ENCODE measurements at regions not wholly inside any gene's neighbourhood (a gene's known extent, or its start where the extent isn't known, plus 50 kb on each side); places are given as distances from the start of the nearest gene placed in this dataset.
"Not testable (repeated sequence)": the region's sequence is repeated elsewhere in the genome, so short reads cannot be mapped to it uniquely, and the experiment has no call there.

GRCh38 chr6:141780296-141780695 is 352.4 kb upstream of the GJE1 start:
- DNase-seq (ENCODE audit: low read depth) = no peak

- DNase-seq (ENCODE audit: low read depth) = no peak
Observed at GRCh38 chr6:141764388-141764787, 368.3 kb upstream of the GJE1 start.

GRCh38 chr6:141758430-141758829 is 374.3 kb upstream of the GJE1 start:
- DNase-seq (ENCODE audit: low read depth) = no peak

GRCh38 chr6:141753180-141753579 is 379.5 kb upstream of the GJE1 start:
- DNase-seq (ENCODE audit: low read depth) = no peak

GRCh38 chr6:141752677-141753076 is 380.0 kb upstream of the GJE1 start:
- no peak for DNase-seq (ENCODE audit: low read depth)

- DNase-seq (ENCODE audit: low read depth) = not testable (repeated sequence)
Observed at GRCh38 chr6:141746324-141746723, 386.4 kb upstream of the GJE1 start.

- DNase-seq (ENCODE audit: low read depth) = no peak
Observed at GRCh38 chr6:141744971-141745370, 387.8 kb upstream of the GJE1 start.

- no peak for DNase-seq (ENCODE audit: low read depth)
Observed at GRCh38 chr6:141744194-141744925, 388.4 kb upstream of the GJE1 start.

- no peak for DNase-seq (ENCODE audit: low read depth)
Observed at GRCh38 chr6:141736104-141736503, 396.6 kb upstream of the GJE1 start.

- no peak for DNase-seq (ENCODE audit: low read depth)
Observed at GRCh38 chr6:141735126-141735525, 397.6 kb upstream of the GJE1 start.

GRCh38 chr6:141734071-141734840 is 398.5 kb upstream of the GJE1 start:
- DNase-seq (ENCODE audit: low read depth) = no peak

GRCh38 chr6:141729146-141729545 is 403.6 kb upstream of the GJE1 start:
- peak; percentile 4 for DNase-seq (ENCODE audit: low read depth)

GRCh38 chr6:141728330-141728729 is 404.4 kb upstream of the GJE1 start:
- DNase-seq (ENCODE audit: low read depth) = peak; percentile 11

- DNase-seq (ENCODE audit: low read depth) = no peak
Observed at GRCh38 chr6:141726248-141726647, 406.5 kb upstream of the GJE1 start.

- DNase-seq (ENCODE audit: low read depth) = no peak
Observed at GRCh38 chr6:141724731-141725130, 408.0 kb upstream of the GJE1 start.

- no peak for DNase-seq (ENCODE audit: low read depth)
Observed at GRCh38 chr6:141719476-141719875, 413.2 kb upstream of the GJE1 start.

GRCh38 chr6:141705431-141705830 is 427.3 kb upstream of the GJE1 start:
- no peak for DNase-seq (ENCODE audit: low read depth)

- no peak for DNase-seq (ENCODE audit: low read depth)
Observed at GRCh38 chr6:141704151-141704550, 428.6 kb upstream of the GJE1 start.

GRCh38 chr6:141701732-141702131 is 431.0 kb upstream of the GJE1 start:
- no peak for DNase-seq (ENCODE audit: low read depth)

GRCh38 chr6:141700819-141701218 is 431.9 kb upstream of the GJE1 start:
- peak; percentile 22 for DNase-seq (ENCODE audit: low read depth)

GRCh38 chr6:141688916-141689315 is 443.8 kb upstream of the GJE1 start:
- DNase-seq (ENCODE audit: low read depth) = no peak

GRCh38 chr6:141685416-141685815 is 447.3 kb upstream of the GJE1 start:
- DNase-seq (ENCODE audit: low read depth) = no peak

- DNase-seq (ENCODE audit: low read depth) = no peak
Observed at GRCh38 chr6:141682391-141682790, 450.3 kb upstream of the GJE1 start.

All from fibroblast of gingiva (primary cell).